HEK293 (cell line): ENCODE measurements at regions not wholly inside any gene's neighbourhood (a gene's known extent, or its start where the extent isn't known, plus 50 kb on each side); places are given as distances from the start of the nearest gene placed in this dataset.

ENCODE experiments used
- PRDM1 ChIP-seq: fragments of 450-650 bp; formaldehyde crosslinking; IDR thresholded peaks from 2 replicates; pipeline ENCODE4; 2016; ENCODE audit warnings: missing biosample characterization, missing genetic modification characterization
- ZNF24 ChIP-seq: fragments of 450-650 bp; formaldehyde crosslinking; IDR thresholded peaks from 2 replicates; pipeline ENCODE4 v1.5.1; 2016; ENCODE audit warnings: missing biosample characterization, missing genetic modification characterization
- ZNF548 ChIP-seq: fragments of 450-650 bp; formaldehyde crosslinking; IDR thresholded peaks from 2 replicates; pipeline ENCODE4 v1.5.1; 2016; ENCODE audit warnings: missing biosample characterization, missing genetic modification characterization
- TF ChIP-seq, protein P1 (sequence below): fragments of 450-650 bp; formaldehyde crosslinking; IDR thresholded peaks from 2 replicates; pipeline ENCODE4 v1.5.1; 2016; ENCODE audit warnings: missing biosample characterization, missing genetic modification characterization
- TF ChIP-seq, protein P2 (sequence below): sonication (generic); formaldehyde crosslinking; IDR thresholded peaks from 2 replicates; pipeline ENCODE4 v1.8.1; 2022; ENCODE audit warnings: mild to moderate bottlenecking, moderate library complexity, missing genetic modification reagents

- TF ChIP-seq, protein P1, sequence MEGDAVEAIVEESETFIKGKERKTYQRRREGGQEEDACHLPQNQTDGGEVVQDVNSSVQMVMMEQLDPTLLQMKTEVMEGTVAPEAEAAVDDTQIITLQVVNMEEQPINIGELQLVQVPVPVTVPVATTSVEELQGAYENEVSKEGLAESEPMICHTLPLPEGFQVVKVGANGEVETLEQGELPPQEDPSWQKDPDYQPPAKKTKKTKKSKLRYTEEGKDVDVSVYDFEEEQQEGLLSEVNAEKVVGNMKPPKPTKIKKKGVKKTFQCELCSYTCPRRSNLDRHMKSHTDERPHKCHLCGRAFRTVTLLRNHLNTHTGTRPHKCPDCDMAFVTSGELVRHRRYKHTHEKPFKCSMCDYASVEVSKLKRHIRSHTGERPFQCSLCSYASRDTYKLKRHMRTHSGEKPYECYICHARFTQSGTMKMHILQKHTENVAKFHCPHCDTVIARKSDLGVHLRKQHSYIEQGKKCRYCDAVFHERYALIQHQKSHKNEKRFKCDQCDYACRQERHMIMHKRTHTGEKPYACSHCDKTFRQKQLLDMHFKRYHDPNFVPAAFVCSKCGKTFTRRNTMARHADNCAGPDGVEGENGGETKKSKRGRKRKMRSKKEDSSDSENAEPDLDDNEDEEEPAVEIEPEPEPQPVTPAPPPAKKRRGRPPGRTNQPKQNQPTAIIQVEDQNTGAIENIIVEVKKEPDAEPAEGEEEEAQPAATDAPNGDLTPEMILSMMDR (tag by site-specific recombination), result no peak
- TF ChIP-seq ZNF24 (tag by site-specific recombination) (no peak), ZNF548 (tag by site-specific recombination) (no peak), PRDM1 (tag by site-specific recombination) (no peak)
- TF ChIP-seq, protein P2, sequence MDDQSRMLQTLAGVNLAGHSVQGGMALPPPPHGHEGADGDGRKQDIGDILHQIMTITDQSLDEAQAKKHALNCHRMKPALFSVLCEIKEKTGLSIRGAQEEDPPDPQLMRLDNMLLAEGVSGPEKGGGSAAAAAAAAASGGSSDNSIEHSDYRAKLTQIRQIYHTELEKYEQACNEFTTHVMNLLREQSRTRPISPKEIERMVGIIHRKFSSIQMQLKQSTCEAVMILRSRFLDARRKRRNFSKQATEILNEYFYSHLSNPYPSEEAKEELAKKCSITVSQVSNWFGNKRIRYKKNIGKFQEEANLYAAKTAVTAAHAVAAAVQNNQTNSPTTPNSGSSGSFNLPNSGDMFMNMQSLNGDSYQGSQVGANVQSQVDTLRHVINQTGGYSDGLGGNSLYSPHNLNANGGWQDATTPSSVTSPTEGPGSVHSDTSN, result no peak
These were observed 101.4 kb downstream of the SIPA1L2 start for GRCh38 chr1:232528472-232529089.
